Mesothelial cell of epicardium (in vitro differentiated cells): ENCODE measurements at regions not wholly inside any gene's neighbourhood (a gene's known extent, or its start where the extent isn't known, plus 50 kb on each side); places are given as distances from the start of the nearest gene placed in this dataset.

ENCODE experiments used
- DNase-seq, 2 experiments: peaks; one replicate each; pipeline ENCODE4 v3.0.0; 2021; ENCODE audit warnings: low spot score in 2 of 2; ENCODE audit not compliant: unreplicated experiment in 2 of 2
- H3K27ac Mint-ChIP-seq: 2 replicates; pipeline ENCODE4 v1.8.0; 2021; ENCODE audit warnings: mixed read lengths
- H3K27me3 Mint-ChIP-seq: 2 replicates; pipeline ENCODE4 v1.8.0; 2021; ENCODE audit warnings: low read depth, mixed read lengths
- H3K36me3 Mint-ChIP-seq: 2 replicates; pipeline ENCODE4 v1.8.0; 2021; ENCODE audit warnings: mixed read lengths
- H3K4me1 Mint-ChIP-seq: 2 replicates; pipeline ENCODE4 v1.8.0; 2021; ENCODE audit warnings: mixed read lengths
- H3K4me3 Mint-ChIP-seq: 2 replicates; pipeline ENCODE4 v1.8.0; 2021; ENCODE audit warnings: mild to moderate bottlenecking, moderate library complexity, mixed read lengths
- H3K9me3 Mint-ChIP-seq: 2 replicates; pipeline ENCODE4 v1.8.0; 2021; ENCODE audit warnings: mixed read lengths
- CTCF ChIP-seq: fragments of 200-600 bp; sonication (generic); IDR thresholded peaks from one replicate; pipeline ENCODE4 v1.5.0; 2021; ENCODE audit warnings: antibody characterized with exemption; ENCODE audit not compliant: unreplicated experiment

DNA sequence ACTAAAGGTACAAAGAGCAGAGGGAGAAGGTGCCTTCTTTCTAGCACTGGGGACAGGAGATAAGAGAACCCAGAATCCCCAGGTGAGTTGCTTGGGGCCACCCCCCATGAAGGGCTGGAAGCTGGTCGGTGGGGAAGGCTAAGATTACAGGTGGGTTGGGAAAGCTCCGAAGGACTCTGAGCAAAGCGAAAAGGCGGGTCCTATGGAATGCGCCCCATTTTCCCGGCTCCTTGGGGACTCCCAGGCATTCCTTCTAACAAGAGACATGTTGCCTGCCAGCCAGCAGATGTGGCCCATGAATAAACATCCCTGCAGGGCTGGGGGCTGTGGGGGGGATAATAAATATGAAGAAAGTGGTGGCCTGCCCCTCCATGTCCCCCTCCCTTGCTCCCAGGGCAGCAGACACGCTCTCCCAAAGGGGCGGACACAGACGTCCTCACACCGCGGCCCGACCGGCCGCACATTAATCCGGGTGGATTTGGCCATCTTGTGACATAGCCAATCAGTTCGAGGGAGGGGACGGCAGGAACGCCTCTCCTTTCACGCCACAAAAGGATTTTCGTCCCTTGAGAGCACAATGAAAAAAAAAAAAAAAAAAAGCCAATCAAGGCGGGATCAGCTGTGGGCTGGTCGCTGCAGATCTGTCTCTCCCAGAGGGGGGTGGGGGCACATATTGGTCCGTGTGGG is 98.5 kb downstream of the SOX9 start:
- Mint-ChIP-seq H3K4me3 (peak overlapping the region; percentile 69), H3K9me3 (no peaks in the 10 kb centered on the region), H3K36me3 (no peaks in the 10 kb centered on the region), H3K27me3 (peaks cover 49% of the 10 kb centered on the region), H3K4me1 (peaks cover 13% of the 10 kb centered on the region), H3K27ac (no peak overlapping the region)
- TF ChIP-seq CTCF: no peak
- no peak for DNase-seq

DNA sequence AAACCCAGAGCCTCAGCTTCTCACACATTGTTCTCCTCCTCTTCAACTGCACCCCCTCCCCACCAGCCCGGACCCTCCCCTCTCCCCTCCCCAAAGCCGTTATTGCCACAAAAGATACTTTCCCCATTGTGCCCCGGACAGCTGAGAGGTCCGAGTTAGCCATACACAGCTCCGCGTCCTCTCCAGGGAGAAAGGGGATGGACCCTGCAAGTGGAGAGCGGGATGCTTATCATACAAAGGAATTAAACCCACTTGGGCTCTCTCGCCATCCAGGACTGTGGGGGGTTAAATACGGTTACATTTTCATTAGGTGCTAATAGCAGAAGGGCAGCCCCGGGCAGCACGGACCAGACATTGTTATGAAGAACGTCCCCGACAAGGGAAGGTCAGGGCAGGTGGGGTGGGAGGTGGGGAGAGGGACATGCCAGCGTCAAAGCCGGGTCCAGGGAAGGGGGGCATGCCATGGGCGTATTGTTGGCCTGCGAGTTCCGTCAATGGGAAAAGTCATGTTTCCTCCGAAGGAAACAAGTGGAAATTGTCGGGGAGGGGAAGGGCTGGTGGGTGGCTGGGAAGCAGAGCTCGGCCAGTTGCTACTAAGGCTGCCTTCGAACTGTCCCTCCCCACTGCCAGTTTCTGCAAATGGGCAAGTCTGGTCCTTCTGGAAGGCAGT is 99.1 kb downstream of the SOX9 start:
- Mint-ChIP-seq H3K4me1 (peaks cover 13% of the 10 kb centered on the region), H3K27me3 (peaks cover 49% of the 10 kb centered on the region), H3K27ac (no peak overlapping the region), H3K4me3 (peak overlapping the region; percentile 69), H3K9me3 (no peaks in the 10 kb centered on the region), H3K36me3 (no peaks in the 10 kb centered on the region)
- no peak for TF ChIP-seq CTCF
- DNase-seq: no peak

GRCh38 chr17:72222661-72223380 is 102.0 kb downstream of the SOX9 start:
- no peak for TF ChIP-seq CTCF
- Mint-ChIP-seq H3K4me3 (no peak overlapping the region), H3K4me1 (peaks cover 13% of the 10 kb centered on the region), H3K9me3 (no peaks in the 10 kb centered on the region), H3K36me3 (no peaks in the 10 kb centered on the region), H3K27ac (no peak overlapping the region), H3K27me3 (peaks cover 44% of the 10 kb centered on the region)
- DNase-seq: no peak

GRCh38 chr17:72223866-72224291 is 103.1 kb downstream of the SOX9 start:
- Mint-ChIP-seq H3K27ac (no peak overlapping the region), H3K9me3 (peaks cover 3% of the 10 kb centered on the region), H3K36me3 (no peaks in the 10 kb centered on the region), H3K4me3 (no peak overlapping the region), H3K27me3 (peaks cover 34% of the 10 kb centered on the region), H3K4me1 (peaks cover 13% of the 10 kb centered on the region)
- no peak for DNase-seq
- no peak for TF ChIP-seq CTCF

GRCh38 chr17:72226322-72226721 is 105.5 kb downstream of the SOX9 start:
- TF ChIP-seq CTCF: no peak
- Mint-ChIP-seq H3K27ac (no peak overlapping the region), H3K4me1 (no peaks in the 10 kb centered on the region), H3K4me3 (no peak overlapping the region), H3K36me3 (peaks cover 3% of the 10 kb centered on the region), H3K27me3 (peaks cover 11% of the 10 kb centered on the region), H3K9me3 (peaks cover 12% of the 10 kb centered on the region)
- no peak for DNase-seq
